NCI-H510A treated with DMSO at 0.1 percent for 48 hours (cell line): ENCODE measurements at regions not wholly inside any gene's neighbourhood (a gene's known extent, or its start where the extent isn't known, plus 50 kb on each side); places are given as distances from the start of the nearest gene placed in this dataset.

Source experiments
- DNase-seq: peaks from one replicate; lab custom pipeline; 2025; lab: John Stamatoyannopoulos, UW

- no peak for DNase-seq
Observed at GRCh38 chr2:120589771-120590608, 145.7 kb upstream of the GLI2 start.

DNA sequence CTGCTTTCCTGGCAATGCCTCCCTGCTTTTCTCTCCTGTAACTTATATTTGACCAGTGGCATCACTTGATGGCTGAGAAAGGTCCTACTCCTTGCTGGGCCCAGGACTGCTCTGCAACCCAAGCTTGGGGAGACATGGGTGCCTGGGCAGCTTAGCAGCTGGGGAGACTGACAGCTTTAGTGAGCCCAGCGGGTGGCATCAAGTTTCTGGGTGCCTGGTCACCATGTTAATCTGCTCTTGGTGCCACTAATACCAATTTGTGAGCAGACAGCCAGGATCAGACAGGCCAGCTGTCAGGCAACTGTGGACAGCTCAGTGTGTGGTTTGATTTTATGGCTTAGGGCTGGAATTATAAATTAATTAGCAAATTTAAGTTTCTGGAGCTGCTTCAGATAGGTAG, 144.8 kb upstream of the GLI2 start:
- no peak for DNase-seq

DNA sequence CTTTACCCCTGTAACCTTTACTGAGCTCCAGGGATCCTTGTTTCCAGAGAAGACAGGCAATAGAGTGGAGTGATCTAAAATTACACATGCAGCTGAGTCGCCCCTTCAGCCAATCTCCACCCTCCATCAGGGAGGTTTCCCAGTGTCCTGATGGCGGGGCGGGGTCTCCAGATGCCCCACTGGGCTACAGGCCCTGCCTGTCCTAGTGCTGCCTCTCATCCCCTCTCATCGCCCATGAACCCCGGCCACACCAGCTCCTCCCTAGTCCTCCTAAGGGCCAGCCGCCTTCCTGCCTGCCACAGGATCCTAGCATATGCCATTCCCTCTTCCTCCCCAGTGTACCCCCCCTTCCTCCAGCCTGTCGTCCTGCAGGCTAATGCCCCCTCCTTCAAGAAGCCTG, 144.1 kb upstream of the GLI2 start:
- no peak for DNase-seq

DNA sequence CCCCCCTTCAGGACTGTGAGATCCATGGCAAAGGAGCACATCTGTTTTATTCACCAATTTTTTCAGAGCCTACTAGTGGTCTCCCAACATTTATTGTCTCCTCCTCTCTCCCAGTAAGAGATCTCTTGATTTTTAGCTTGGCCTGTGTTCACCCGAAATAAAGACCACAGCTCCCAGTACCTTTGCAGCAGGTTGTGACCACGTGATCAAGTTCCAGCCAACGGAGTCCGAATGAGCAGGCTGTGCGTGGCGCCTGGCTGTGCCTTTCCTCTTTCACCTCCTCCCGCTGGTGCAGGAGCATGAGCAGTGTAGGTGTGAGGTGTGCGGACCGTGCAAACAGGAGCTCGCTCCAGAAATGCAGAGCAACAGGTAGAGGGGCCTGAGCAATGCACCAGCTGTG, 143.6 kb upstream of the GLI2 start:
- DNase-seq, result no peak

DNA sequence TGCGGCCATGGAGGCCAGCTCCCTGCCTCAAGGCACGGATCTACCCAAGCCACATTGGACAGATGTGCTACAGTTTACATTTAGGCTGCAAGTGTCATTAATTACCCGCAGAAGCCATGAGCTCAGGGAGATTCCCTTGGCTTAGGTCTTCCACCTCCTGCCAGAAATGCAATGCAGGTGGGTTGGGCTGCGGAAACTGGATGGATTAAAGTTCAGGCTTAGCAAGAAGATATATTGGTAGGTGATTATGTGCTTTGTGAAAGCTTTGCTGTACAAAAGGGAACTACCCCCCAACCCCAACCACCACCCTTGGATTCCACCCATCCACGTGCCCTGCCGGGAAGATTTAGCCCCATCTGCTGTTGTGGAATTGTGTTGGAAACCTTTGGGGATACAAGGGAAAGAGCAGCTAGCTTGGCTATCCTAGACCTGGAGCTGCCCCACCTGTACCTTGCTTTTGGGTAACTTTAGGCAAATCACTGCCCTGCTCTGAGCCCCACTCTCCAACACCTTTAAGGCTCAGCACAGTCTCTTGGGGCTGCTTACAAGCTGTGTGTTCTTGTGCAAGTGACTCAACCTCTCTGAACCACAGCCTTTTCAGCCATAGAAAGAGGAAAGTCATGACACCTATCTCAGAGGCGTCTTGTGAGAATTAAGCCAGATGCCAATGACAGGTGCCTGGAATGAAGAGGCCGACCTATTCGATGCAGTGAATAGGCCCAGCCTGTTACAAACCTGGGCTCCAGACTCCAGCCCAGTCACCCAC, 141.6 kb upstream of the GLI2 start:
- no peak for DNase-seq

DNA sequence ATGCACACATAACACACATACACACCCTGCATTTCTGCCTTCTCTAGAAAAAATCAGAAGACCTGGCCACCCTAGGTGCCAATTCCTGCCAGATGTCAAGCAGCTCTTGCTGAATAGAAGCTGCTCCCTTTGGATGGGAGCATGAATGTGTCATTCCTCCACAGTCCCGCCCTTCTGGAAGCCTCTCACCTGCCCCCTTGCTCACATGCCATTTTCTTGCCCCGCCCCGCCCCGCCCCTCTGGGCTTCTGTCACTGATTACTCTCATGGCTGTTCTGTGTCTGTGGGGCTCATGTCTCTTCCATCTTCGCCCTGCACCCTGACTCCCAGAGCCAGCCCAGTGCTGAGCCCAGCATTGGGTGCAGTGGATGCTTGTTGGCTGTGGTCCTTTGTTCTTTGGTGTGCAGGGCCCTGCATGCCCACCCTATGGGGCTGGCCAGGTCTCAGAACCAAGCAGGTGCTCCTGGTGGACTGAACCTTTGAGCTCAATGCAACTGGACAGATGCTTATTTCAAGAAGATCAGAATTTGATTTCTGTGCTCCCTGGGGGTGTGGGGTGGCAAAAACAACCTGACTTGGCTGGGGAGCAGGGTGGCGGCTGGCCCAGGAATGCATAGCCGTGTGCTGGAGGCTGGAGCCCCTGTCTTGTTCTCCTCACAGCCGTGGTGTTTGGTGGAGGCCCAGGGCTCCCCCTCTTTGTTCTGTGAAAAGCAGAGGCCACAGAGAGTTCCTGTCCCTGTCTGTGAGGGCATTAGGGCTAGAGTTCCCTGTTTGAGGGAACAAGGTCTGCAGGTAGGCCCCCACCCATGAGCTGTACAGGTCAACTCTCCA, 140.6 kb upstream of the GLI2 start:
- DNase-seq, result peak; percentile 15

- DNase-seq, result no peak
Observed at GRCh38 chr2:120595739-120596138, 139.9 kb upstream of the GLI2 start.

DNA sequence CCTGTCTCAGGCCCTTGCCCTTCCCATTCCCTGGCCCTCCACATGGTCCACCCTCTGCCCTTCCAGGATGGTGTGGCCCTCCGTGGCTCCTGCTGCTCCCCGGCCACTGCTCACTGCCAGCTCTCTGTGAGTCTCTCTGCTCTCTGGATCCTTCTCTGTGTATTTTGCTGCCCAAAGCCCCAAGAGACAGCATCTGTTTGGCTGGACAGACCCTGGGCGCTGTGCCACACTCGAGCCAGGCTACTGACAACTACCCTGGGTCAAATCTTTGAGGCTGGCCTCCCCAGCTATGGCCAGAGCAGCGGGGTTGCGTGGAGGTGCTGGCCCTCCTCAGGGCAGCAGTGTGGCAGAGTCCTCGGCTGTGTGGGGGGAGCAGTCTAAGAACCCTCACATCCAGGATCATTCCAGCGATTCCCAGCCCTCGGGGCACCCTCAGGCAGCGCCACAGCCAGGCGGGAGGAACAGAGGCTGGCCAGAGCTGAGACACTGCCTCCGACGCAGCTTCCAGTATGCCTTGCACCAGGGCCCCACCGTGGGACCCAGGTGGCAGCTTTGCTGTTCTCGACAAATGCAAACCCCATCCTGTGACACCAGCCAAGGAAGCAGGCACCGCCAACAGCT, 139.4 kb upstream of the GLI2 start:
- DNase-seq, result no peak

DNA sequence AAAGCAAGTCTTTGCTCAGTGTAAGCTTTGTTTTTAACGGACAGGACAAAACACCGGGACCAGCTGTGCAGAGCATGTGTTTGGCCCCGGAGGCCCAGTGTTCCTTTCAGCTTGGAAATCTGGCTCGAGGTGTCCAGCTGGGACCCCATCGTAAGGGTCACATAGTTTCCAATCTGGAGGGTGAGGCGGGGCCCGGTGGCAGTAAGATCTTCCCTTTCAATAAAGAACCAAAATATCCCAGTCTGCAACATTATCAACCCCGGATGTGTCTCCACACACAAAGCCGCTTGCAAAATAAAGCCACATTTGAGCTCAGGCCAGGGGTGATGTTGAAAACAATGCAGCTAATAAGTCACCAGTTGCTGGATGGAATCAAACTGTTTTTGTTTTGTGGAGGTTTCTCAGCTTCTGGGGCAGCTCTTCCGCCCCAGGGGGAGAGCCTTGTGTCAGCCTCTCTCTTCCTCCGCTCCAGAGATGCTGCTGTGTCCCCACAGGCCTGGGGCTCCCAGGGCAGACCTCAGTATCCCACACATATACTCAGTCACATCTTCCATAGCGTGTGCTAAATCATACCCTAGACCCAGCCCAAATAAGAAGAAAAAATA, 138.6 kb upstream of the GLI2 start:
- no peak for DNase-seq

GRCh38 chr2:120597595-120598193, 138.0 kb upstream of the GLI2 start:
- DNase-seq, result no peak

GRCh38 chr2:120598416-120598815, 137.3 kb upstream of the GLI2 start:
- no peak for DNase-seq

DNA sequence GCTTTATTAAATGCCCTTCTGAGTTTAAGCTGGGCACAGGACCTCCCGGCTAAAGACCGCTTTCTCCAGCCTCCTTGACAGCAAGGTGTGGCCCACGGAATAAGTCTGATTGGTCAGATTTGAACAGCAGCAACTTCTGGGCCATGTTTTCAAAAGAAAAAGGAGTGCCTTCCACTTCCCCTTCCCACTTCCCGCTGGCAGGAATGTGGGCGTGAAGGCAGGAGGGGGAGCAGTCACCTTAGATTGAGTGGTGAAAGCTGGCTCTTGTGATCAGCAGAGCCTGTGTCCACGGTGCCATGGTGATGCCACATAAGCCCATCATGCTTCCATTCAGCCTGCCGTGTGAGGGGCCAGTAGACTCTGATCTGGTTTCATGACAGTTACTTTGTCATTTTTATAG, 136.6 kb upstream of the GLI2 start:
- no peak for DNase-seq

- DNase-seq, result no peak
Observed at GRCh38 chr2:120599656-120600055, 136.0 kb upstream of the GLI2 start.

- DNase-seq, result no peak
Observed at GRCh38 chr2:120600335-120600734, 135.3 kb upstream of the GLI2 start.

DNA sequence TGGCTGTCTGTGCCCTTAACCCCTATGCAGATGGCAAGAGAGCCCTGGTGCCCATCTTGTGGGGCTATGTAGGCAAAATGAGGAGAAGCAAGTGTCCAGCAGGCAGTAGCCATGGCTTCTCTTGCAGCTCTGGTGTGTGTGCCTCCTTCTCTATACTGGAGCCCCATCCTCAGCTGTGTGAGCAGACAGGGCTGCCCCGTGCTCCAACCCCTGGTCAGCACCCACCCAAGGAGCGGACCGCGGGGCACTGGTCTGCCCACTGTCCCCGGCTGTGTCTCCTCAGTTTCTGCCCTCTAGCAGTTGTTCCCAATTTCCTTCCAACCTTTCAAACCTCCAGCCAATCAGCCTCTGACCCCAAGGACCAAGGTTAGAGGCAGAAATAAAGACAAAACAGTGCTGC, 134.9 kb upstream of the GLI2 start:
- DNase-seq, result no peak

DNA sequence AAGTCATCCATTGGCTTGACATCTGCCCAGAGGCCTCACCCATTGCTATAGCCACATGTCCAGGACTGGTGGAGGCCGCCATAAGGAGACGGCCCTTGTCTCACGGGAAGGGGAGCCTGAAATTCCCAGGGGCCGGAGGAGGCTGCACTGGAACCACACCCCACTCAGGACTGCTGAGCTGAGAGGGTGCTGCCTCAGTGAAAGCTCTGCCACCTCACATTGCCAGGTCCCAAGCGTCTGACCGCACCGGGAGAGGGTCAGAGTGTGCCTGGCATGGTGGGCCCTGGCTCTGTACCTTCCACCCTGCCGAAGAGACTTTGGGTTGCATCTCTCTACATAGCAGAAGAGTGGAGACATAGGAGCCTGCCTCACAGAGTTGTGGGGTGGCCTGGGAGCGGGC, 134.1 kb upstream of the GLI2 start:
- no peak for DNase-seq

- DNase-seq, result no peak
Observed at GRCh38 chr2:120602251-120602650, 133.4 kb upstream of the GLI2 start.

GRCh38 chr2:120604767-120605166, 130.9 kb upstream of the GLI2 start:
- DNase-seq, result no peak

DNA sequence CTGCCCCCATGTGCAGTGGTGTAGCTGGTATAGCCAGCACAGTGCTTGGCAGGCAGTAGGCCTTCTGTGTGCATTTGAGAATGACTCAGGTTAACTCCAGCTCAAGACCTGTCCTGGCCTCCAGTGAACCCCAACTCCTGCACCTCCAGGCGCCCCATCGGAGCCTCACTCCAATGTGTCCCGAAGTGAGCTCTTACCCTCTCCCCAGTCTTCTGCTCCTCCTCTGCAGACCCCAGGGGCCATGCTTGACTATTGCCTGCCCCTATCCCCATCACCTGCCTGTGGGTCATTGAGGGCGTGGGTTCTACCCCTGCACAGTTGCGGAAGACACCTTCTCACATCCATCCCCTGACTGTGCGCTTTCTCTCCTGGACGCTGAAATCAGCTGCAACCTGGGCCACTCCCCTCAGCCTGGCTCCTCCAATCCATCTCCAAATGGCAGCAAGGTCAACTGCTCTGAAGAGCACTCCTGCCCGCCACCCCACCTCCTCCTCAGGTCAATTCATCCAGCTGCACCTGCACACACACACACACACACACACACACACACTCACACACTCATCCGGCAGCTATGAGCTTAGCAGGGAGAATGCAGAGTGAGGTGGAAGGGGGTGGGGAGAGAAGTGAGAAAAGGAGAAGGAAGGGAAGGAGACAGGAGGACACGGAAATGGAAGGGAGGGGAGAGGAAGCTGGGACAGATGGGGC, 130.3 kb upstream of the GLI2 start:
- DNase-seq, result peak; percentile 86

DNA sequence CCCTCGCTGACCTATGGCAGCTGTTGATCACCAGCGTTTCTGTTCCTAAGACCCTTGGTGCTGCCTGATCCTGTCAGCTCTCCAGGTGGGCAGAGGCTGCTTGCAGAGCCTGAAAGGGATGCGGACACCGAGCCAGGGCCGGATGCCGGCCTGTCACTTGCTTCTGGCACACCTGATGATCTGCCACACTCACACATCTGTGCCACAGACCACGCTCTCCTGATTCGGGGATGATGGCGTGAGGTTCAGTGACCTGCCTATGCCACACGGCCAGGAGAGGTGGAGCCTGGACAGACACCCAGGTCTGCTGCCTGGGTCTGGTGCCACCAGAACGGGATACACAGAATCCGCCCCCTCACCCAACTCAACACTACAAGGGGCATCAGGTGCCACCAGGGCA, 129.4 kb upstream of the GLI2 start:
- DNase-seq, result no peak

DNA sequence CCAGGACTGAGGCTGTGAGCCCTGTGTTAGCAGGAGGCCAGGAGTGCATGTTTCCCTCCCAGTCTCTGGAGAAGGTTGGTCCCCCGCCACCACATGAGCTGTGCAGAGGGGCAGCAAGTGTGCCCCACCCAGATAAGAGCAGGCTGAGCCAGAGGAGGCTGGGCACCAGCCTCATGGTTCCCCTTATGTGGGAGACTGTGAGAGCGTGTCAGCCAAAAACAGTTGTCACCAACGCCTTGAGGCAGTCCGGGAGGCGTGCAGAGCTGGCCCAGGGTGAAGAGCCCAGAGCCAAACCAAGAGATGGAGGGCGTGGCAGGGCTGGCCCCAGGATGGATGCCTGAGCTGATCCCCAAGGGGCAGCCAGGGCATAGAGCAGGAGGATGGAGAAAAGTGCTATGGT, 128.7 kb upstream of the GLI2 start:
- no peak for DNase-seq
